Omental fat pad (tissue), 3 donors: ENCODE measurements at regions not wholly inside any gene's neighbourhood (a gene's known extent, or its start where the extent isn't known, plus 50 kb on each side); places are given as distances from the start of the nearest gene placed in this dataset.

Experiments used
- ATAC-seq: fragments of 150-250 bp; one replicate; pipeline ENCODE4 v1.9.1; 2016; ENCODE audit warnings: mild to moderate bottlenecking, moderate library complexity; ENCODE audit not compliant: low FRiP score
- DNase-seq: peaks from one replicate; pipeline ENCODE4 v3.0.0-alpha.2; 2019; ENCODE audit warnings: low spot score
- CTCF ChIP-seq, 3 donors: fragments of 450-650 bp; IDR thresholded peaks; one replicate each; pipeline ENCODE4 v1.5.1; 2016 to 2017; ENCODE audit warnings: antibody characterized with exemption in 3 of 3, mild to moderate bottlenecking in 3 of 3, moderate library complexity in 2 of 3

GRCh38 chr3:162810776-162811175, 1314.2 kb downstream of the OTOL1 start:
- no peak for TF ChIP-seq CTCF (IDR thresholded peaks at IDR 0.05)
- no peak for ATAC-seq
- DNase-seq, result no peak

GRCh38 chr3:162842549-162843216, 1346.1 kb downstream of the OTOL1 start:
- TF ChIP-seq CTCF (IDR thresholded peaks at IDR 0.05), result no peak
- ATAC-seq (no peak), DNase-seq (no peak)

DNA sequence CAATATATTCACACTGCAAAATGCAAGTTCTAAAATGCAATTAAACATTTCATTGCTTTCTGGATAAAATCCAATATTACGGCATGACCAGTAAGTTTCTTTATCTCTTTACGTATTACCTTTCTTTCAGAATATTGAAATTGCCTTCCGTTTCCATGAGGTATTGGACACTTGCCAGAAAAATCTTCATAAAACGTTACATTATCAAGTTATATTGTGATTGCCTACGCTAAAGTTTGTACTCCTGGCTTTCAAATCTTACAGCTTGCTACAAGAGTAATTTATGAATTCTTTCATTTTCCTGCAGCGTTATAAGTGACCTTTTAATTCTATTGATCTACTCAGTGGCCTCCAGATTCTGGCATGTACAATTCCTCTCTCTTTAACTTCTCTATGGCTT, 1349.3 kb downstream of the OTOL1 start:
- no peak for TF ChIP-seq CTCF (IDR thresholded peaks at IDR 0.05)
- DNase-seq, result no peak
- ATAC-seq, result no peak

DNA sequence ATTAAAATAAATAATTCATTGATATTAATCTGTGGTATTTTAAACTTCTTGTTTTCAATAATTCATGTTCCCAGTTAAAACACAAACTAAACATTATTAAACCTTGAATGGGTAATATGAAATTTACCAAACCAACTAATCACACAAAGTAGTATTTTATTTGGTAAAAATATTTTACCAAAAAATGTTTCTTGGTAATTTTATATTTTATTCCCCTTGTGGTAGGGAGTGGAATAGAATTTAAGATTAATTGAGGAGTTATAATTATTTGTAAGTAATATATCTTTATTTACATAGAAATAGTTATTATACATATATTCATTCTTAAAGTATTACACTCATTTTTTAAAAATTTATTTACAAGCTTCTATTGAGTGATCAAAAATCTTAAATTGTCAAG, 1350.9 kb downstream of the OTOL1 start:
- DNase-seq, result no peak
- TF ChIP-seq CTCF (IDR thresholded peaks at IDR 0.05), result no peak
- no peak for ATAC-seq

DNA sequence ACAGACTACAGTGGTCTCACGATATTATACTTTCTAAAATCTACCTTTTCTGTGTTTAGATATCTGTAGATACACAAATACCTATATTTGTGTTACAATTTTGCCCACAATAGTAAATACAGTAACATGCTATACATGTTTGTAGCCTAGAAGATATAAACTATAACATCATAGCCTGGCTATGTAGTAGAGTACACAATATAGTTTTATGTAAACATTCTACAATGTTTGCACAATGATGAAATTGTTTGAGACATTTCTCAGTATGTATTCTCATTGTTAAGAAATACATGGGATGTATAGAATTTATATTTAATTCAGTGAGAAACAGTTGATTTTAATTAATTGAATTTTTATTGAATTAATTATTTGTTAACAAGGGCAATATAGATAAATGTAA, 1367.0 kb downstream of the OTOL1 start:
- DNase-seq (no peak), ATAC-seq (no peak)
- no peak for TF ChIP-seq CTCF (IDR thresholded peaks at IDR 0.05)

DNA sequence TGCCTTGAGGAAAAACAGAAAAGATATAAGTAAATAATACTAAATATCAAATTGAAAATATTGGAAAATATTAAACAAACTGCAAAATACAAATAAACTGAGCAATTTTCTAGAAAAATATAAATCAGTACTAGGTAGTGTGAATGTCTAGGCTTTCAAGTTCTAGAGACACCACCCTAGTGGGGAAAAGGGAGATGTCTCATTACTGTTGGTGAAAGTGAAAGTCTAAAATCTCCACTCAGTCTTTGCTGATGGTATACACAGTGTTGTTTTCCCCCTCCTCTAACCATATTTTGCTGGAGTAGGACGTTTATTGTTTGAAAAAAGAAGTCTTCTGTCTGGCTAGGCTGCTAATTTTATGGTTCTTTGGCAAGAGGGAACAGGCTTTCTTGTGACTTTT, 1368.9 kb downstream of the OTOL1 start:
- DNase-seq (no peak), ATAC-seq (no peak)
- no peak for TF ChIP-seq CTCF (IDR thresholded peaks at IDR 0.05)

- ATAC-seq, result no peak
- no peak for DNase-seq
- TF ChIP-seq CTCF (IDR thresholded peaks at IDR 0.05), result no peak
These were observed 1382.5 kb downstream of the OTOL1 start for GRCh38 chr3:162879021-162879562.
